HCT116 (cell line): ENCODE measurements at regions not wholly inside any gene's neighbourhood (a gene's known extent, or its start where the extent isn't known, plus 50 kb on each side); places are given as distances from the start of the nearest gene placed in this dataset.

Experiments used
- CBX3 ChIP-seq: IDR thresholded peaks from 2 replicates; pipeline ENCODE4 v1.6.1; 2012; ENCODE audit warnings: low read depth
- EZH2 ChIP-seq: fragments of 200-600 bp; sonication (generic); IDR thresholded peaks from 2 replicates; pipeline ENCODE4 v1.6.1; 2017; ENCODE audit warnings: antibody characterized with exemption, mixed run types
- POLR2A ChIP-seq: IDR thresholded peaks from 2 replicates; pipeline ENCODE4 v1.7.0; 2011; ENCODE audit warnings: borderline replicate concordance; ENCODE audit not compliant: insufficient read depth, insufficient read length; ENCODE audit errors: extremely low read depth
- POLR2AphosphoS5 ChIP-seq: IDR thresholded peaks from 2 replicates; pipeline ENCODE4 v1.6.1; 2011; ENCODE audit warnings: mild to moderate bottlenecking, low read depth, low read length, moderate library complexity
- SP1 ChIP-seq: IDR thresholded peaks from 2 replicates; pipeline ENCODE4 v1.6.1; 2012; ENCODE audit warnings: low read depth
- TF ChIP-seq, protein P1 (sequence below), 3 experiments: fragments of 200-600 bp in 1 of 3; sonication (generic) in 1 of 3; IDR thresholded peaks in 2 of 3; conservative IDR thresholded peaks in 1 of 3; 2 replicates each; pipeline ENCODE4 v1.5.1; 2012 to 2017; ENCODE audit warnings: low read depth in 2 of 3, low read length in 2 of 3, antibody characterized with exemption in 1 of 3, borderline replicate concordance in 1 of 3, control low read depth in 1 of 3, mild to moderate bottlenecking in 1 of 3, mixed read lengths in 1 of 3, mixed run types in 1 of 3, moderate library complexity in 1 of 3; ENCODE audit not compliant: insufficient read depth in 1 of 3
- TF ChIP-seq, protein P2 (sequence below): IDR thresholded peaks from 2 replicates; pipeline ENCODE4 v1.6.1; 2012

DNA sequence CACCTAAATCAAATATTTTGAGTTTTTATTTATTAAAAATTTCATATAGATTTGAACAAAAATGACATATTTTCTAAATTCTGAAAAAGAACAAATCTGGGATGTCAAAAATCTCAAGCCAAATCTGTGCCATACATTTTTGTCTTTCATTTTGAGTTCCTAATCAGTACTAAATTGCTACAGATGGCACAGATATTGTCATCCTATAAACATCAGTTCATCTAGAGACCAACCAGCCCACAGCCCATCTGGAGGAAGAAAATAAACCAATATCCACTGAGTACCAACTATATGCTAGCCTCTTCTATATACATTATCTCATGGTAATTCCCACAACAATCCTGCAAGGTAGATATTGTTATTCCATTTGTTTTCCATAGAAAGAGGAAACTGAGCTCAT is 156.8 kb upstream of the ATP1B1 start:
- TF ChIP-seq, protein P1, sequence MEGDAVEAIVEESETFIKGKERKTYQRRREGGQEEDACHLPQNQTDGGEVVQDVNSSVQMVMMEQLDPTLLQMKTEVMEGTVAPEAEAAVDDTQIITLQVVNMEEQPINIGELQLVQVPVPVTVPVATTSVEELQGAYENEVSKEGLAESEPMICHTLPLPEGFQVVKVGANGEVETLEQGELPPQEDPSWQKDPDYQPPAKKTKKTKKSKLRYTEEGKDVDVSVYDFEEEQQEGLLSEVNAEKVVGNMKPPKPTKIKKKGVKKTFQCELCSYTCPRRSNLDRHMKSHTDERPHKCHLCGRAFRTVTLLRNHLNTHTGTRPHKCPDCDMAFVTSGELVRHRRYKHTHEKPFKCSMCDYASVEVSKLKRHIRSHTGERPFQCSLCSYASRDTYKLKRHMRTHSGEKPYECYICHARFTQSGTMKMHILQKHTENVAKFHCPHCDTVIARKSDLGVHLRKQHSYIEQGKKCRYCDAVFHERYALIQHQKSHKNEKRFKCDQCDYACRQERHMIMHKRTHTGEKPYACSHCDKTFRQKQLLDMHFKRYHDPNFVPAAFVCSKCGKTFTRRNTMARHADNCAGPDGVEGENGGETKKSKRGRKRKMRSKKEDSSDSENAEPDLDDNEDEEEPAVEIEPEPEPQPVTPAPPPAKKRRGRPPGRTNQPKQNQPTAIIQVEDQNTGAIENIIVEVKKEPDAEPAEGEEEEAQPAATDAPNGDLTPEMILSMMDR (IDR thresholded peaks at IDR 0.05 in 2 of 3, conservative IDR thresholded peaks at IDR 0.05 in 1 of 3; ENCODE audit: borderline replicate concordance in 1 of 3, insufficient read depth in 1 of 3, low read depth in 2 of 3, low read length in 2 of 3): no peak
- TF ChIP-seq, protein P2, sequence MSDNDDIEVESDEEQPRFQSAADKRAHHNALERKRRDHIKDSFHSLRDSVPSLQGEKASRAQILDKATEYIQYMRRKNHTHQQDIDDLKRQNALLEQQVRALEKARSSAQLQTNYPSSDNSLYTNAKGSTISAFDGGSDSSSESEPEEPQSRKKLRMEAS: no peak
- TF ChIP-seq POLR2A (no peak), POLR2AphosphoS5 (no peak), EZH2 (no peak), CBX3 (no peak), SP1 (no peak)
